ENCODE measurements at regions not wholly inside any gene's neighbourhood (a gene's known extent, or its start where the extent isn't known, plus 50 kb on each side); places are given as distances from the start of the nearest gene placed in this dataset.

DNA sequence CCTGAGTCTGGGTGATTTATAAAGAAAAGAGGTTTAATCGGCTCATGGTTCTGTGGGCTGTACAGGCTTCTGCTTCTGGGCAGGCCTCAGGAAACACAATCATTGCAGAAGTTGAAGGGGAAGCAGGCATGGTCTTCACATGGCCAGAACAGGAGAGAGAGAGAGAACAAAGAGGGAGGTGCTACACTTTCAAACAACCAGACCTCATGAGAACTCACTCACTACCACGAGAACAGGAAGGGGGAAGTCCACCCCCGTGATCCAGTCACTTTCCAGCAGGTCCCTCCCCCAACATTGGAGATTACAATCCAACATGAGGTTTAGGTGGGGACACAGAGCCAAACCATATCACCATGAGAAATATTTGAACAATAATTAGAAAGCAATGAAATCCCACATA, 222.9 kb downstream of the FAM72C start:
- no peak for TF ChIP-seq CHD2 (IDR thresholded peaks at IDR 0.05; ENCODE audit: low read length, partially characterized antibody)
- TF ChIP-seq, protein P1, sequence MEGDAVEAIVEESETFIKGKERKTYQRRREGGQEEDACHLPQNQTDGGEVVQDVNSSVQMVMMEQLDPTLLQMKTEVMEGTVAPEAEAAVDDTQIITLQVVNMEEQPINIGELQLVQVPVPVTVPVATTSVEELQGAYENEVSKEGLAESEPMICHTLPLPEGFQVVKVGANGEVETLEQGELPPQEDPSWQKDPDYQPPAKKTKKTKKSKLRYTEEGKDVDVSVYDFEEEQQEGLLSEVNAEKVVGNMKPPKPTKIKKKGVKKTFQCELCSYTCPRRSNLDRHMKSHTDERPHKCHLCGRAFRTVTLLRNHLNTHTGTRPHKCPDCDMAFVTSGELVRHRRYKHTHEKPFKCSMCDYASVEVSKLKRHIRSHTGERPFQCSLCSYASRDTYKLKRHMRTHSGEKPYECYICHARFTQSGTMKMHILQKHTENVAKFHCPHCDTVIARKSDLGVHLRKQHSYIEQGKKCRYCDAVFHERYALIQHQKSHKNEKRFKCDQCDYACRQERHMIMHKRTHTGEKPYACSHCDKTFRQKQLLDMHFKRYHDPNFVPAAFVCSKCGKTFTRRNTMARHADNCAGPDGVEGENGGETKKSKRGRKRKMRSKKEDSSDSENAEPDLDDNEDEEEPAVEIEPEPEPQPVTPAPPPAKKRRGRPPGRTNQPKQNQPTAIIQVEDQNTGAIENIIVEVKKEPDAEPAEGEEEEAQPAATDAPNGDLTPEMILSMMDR (IDR thresholded peaks at IDR 0.05): no peak
- no peak for TF ChIP-seq EP300 (IDR thresholded peaks at IDR 0.05)
- TF ChIP-seq ZSCAN20 (CRISPR knock-in tag; IDR thresholded peaks at IDR 0.05): no peak
- TF ChIP-seq POLR2A (IDR thresholded peaks at IDR 0.05; ENCODE audit: low read length): no peak

Measured in A549 (cell line).